Stimulated activated CD4-positive, alpha-beta T cell treated with anti-CD3 and anti-CD28 coated beads, Interleukin-1b, Interleukin-23, amount 100 ng/mL, for 48 hours (primary cell): ENCODE measurements at regions not wholly inside any gene's neighbourhood (a gene's known extent, or its start where the extent isn't known, plus 50 kb on each side); places are given as distances from the start of the nearest gene placed in this dataset.
"Not testable (repeated sequence)": the region's sequence is repeated elsewhere in the genome, so short reads cannot be mapped to it uniquely, and the experiment has no call there.

Experiments
- DNase-seq: peaks from one replicate; pipeline ENCODE4 v3.0.0-alpha.2; 2020

GRCh38 chr1:29623501-29623900 lies 387.2 kb downstream of the PTPRU start:
- no peak for DNase-seq

- no peak for DNase-seq
Observed at GRCh38 chr1:29621826-29622435, 385.6 kb downstream of the PTPRU start.

GRCh38 chr1:29620631-29621030 lies 384.3 kb downstream of the PTPRU start:
- no peak for DNase-seq

- DNase-seq = no peak
Observed at GRCh38 chr1:29607236-29607635, 370.9 kb downstream of the PTPRU start.

GRCh38 chr1:29604796-29605195 lies 368.5 kb downstream of the PTPRU start:
- not testable (repeated sequence) for DNase-seq

GRCh38 chr1:29603622-29604021 lies 367.3 kb downstream of the PTPRU start:
- no peak for DNase-seq

GRCh38 chr1:29602203-29602602 lies 365.9 kb downstream of the PTPRU start:
- no peak for DNase-seq

GRCh38 chr1:29601021-29601420 lies 364.7 kb downstream of the PTPRU start:
- no peak for DNase-seq

GRCh38 chr1:29599826-29600225 lies 363.5 kb downstream of the PTPRU start:
- DNase-seq = no peak

GRCh38 chr1:29599071-29599470 lies 362.7 kb downstream of the PTPRU start:
- no peak for DNase-seq

GRCh38 chr1:29597861-29598260 lies 361.5 kb downstream of the PTPRU start:
- no peak for DNase-seq

GRCh38 chr1:29593601-29594382 lies 357.5 kb downstream of the PTPRU start:
- no peak for DNase-seq

GRCh38 chr1:29592731-29593130 lies 356.4 kb downstream of the PTPRU start:
- no peak for DNase-seq

- DNase-seq = no peak
Observed at GRCh38 chr1:29592261-29592615, 355.9 kb downstream of the PTPRU start.

- no peak for DNase-seq
Observed at GRCh38 chr1:29591601-29592260, 355.4 kb downstream of the PTPRU start.

GRCh38 chr1:29590583-29591565 lies 354.6 kb downstream of the PTPRU start:
- no peak for DNase-seq

GRCh38 chr1:29589716-29590115 lies 353.4 kb downstream of the PTPRU start:
- not testable (repeated sequence) for DNase-seq

- no peak for DNase-seq
Observed at GRCh38 chr1:29586991-29587745, 350.8 kb downstream of the PTPRU start.

- no peak for DNase-seq
Observed at GRCh38 chr1:29586215-29586614, 349.9 kb downstream of the PTPRU start.

- DNase-seq = no peak
Observed at GRCh38 chr1:29585656-29586055, 349.3 kb downstream of the PTPRU start.

- no peak for DNase-seq
Observed at GRCh38 chr1:29585201-29585600, 348.9 kb downstream of the PTPRU start.

GRCh38 chr1:29584776-29585175 lies 348.5 kb downstream of the PTPRU start:
- no peak for DNase-seq
